GM19463 (cell line): ENCODE measurements at regions not wholly inside any gene's neighbourhood (a gene's known extent, or its start where the extent isn't known, plus 50 kb on each side); places are given as distances from the start of the nearest gene placed in this dataset.
"Not testable (repeated sequence)": the region's sequence is repeated elsewhere in the genome, so short reads cannot be mapped to it uniquely, and the experiment has no call there.

ENCODE experiments used
- ATAC-seq: cut with Tn5 transposase; IDR thresholded peaks from one replicate; pipeline ENCODE4 v1.9.1; 2021; ENCODE audit warnings: mild to moderate bottlenecking, moderate library complexity; ENCODE audit not compliant: unreplicated experiment

DNA sequence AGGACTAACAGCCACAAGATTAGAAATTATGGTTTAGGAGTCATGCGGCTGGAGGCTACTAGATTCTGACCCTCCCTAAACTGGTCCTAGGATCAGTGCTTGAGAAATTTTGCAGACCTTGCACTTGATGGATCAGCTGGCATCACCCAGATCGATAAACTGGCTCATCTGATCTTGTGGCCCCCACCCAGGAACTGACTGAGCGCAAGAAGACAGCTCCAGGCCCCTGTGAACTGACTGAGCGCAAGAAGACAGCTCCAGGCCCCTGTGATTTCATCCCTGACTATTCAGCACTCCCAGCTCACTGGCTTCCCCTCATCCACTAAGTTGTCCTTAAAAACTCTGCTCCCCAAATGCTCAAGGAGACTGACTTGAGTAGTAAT lies 67.8 kb downstream of the MRPL36 start:
- not testable (repeated sequence) for ATAC-seq

DNA sequence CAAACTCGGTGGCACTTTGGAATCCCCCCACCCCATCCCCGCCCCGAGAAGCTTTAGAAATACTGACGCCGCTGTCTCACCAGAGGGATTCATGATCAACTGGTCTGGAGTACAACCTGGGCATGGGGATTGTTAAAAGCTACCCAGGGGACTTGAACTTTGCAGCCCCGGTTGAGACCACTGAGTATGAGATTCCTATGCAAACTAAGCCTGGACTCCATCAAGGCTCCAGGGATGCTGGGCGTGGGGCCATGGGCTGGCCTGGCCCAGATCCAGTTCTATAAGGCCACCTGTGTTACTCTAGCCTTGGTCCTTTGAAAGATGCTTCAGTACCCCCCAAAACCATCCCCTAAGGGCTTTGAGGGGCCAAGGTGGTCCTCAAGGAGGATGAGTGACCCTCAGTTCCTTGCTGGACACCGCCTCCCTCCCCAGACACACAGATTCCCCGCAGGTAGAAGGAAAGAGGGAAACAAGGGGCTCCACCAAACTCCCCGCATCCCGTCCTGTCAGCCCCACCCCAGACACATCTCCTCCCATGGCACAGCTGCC lies 68.5 kb downstream of the MRPL36 start:
- ATAC-seq, result no peak

DNA sequence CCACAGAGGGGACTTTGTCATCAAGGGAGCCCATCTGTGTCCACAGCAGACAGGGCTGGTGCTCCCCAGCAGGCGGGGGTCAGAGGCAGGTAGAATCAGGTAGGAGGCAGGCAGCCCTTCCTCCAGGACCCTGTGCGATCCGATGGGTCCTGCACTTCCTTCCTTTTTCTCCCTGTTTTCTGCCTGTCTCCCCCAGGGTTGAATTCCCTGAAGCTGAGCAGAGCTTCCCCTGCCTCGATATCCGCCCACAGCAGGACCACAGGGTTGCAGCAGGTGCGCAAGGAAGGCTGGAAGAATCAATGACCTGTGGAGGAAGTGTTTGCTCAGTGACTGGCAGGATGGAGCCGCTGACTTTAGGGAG lies 69.2 kb downstream of the MRPL36 start:
- no peak for ATAC-seq

DNA sequence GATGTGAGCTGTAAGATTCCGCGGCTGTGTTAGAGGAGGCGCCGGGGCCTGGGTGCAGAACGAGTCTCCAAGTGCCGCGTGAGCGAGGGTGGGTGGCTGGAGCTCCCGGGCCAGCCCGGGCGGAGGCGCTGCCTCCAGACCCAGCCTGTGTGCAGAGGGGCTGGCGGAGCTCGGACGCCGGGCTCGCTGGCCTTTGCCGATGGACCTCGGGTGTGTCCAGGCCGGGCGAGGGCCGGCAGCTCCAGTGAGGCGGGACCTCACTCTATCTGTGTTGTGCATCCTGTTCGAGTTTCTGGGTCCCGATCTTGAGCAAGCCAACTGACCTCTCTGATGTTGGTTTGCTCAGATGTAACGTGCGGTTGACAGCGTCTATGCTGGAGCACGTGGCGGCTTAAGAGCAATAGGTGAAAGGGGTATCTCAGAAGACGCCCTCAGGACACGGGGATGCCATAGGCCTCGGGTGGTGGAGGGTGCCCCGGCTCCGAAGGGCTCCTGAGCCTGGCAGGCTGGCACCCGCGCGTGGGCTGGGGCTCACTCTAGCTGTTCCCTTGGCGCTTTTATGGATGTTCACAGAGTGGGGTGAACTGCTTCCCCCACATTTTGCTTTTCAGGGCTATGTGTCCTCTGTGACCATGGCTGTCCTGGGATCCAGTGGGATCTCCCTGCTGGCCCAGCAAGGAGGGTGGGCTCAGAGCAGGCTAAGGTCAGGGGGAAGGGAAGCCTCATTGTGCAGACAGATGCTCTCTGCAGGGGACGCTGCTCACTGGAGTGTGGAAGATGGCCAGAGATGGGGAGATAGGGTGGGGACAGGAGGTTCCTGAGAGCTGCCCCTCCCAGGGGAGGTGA lies 69.8 kb downstream of the MRPL36 start:
- ATAC-seq, result no peak

DNA sequence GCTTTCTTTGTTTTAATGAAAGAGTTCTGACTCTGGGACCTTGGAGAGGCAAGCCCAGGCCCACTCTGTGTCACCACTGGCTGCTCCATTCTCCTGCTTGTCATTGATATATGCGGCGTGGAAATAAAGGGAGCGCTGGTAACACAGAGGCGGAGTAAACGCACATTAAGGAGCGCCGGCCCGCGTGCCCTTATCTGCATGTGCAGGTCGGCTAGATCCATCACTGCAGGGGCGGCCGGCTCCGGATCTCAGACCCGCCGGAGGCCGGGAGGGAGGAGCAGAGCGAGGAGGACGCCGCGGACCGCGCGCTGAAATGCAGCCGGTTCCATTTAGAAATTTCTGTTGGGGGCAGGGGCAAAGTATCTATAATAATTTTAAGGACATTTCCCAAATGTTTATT lies 70.8 kb downstream of the MRPL36 start:
- no peak for ATAC-seq

DNA sequence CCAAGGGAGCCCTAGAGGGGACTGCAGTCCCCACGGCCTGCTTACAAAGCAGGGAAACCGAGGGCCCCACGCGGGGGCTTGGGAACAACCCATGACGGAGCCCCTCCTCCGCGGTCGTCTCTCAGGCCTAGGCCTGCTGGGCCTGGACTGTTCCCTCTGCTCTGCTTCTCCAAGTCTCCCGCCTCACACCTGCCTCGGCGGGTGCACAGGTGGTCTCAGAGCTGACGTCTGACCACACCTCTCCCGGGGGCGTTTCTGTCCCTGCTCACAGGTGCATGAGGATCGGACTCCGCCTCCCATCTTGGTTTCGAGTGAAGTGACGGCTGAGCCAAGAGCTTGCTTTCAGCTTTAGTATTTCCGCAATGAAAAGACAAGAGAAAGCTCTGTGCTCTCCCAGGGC lies 72.1 kb downstream of the MRPL36 start:
- ATAC-seq, result no peak

DNA sequence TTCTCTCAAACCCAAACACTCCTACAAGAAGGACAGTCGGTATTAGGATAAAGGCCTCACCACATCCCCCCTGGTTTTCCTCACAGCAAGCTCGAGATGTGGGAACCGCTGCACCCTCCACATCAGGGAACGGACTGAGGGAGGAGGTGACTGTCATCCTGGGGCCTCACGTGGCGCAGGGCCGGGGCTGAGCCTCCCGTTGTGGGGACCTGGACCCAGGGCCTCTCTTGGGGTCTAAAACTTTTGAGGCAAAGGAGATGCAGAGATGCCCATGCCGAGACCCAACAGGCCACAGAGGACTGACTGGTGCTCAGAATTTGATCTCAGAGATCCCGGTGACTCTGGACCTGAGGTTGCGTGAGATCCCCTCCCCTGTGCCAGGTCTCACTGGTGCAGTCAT lies 72.7 kb downstream of the MRPL36 start:
- no peak for ATAC-seq

DNA sequence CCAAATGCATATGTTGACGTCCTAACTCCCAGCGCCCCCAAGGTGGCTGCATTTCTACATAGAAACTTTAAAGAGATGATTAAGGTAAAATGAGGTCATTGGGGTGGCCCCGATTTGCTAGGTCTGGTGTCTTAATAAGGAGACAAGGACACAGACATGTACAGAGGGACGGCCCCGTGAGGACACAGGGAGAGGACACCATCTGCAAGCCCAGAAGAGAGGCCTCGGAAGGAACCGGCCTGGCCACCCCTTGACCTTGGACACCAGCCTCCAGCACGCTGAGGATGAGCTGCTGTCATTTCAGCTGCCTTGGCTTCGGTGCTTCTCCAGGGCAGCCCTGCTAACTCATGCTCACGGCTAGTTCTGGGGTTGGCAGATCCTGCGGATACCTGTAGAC lies 73.2 kb downstream of the MRPL36 start:
- no peak for ATAC-seq

DNA sequence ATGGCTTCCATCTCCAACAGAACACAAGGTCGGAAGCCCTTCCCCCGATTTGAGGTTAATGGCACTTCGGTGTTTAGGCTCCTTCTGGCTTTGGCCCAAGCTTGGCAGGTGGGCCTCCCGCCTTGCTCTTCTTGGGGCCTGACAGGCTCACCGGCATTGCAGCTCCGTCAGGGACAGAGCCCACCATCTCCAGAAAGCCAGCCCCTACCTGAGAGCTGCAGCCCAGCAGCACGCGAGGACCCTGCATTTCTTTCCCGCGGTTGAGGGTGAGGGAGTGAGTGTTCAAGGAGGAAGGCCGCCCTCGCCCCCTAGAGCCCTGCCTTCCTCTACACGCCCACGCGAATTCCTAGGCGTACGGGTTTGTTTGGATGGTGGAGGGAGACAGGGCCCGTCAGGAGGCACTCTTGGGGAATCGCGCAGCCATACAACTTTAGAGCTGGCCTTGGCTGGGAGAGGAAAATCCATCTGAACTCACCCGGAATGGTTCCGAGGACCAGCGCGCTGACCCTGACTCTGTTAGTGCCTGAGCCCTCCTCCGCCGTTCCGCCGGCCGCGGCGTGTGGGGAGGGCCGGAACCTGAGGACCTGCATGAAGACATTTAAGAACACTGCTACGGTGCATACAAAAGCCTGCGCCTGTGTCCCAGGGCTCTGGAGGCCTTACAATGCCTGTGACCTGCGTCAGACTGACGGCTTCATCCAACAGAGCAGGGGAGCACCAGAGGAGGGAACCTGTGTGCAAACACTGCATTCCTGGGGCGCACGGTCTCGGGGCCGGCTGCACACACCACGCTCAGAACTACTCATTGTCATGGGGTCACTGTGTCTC lies 73.8 kb downstream of the MRPL36 start:
- no peak for ATAC-seq

DNA sequence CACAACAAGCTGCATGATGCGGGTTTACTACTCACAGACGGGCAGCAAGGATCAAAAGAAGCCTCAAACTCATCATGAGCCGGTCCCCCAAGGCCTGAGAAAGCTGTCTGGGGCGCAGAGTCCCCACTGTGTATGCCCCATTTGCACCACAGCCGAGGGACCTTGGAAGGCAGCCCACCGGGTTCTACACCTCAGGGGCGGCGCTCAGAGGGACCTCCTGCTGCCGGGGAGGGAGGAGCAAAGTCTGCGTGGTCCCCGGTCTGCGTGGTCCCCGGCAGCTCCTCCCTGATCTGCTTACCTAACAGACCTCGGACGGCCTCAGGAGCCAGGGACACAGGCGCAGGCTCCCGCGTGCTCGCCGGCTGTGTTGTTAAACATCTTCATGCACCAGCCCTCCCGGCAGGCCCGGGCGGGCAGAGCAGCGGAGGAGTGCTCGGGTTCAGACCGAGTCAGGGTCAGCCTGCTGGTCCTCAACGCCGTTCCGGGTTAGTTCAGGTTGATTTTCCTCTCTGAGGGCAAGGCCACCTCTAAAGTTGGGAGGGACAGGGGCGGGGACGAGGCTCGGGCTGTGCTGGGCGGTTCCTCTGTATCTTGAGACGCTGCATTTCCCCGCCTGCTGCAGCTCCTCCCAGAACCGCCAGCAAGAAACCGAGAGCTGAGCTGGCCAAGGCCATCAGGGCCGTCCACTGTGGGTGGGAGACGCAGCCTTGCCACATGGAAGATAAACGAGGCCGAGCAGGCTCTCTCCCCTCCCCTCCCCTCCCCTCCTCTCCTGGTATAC lies 74.6 kb downstream of the MRPL36 start:
- ATAC-seq, result no peak

DNA sequence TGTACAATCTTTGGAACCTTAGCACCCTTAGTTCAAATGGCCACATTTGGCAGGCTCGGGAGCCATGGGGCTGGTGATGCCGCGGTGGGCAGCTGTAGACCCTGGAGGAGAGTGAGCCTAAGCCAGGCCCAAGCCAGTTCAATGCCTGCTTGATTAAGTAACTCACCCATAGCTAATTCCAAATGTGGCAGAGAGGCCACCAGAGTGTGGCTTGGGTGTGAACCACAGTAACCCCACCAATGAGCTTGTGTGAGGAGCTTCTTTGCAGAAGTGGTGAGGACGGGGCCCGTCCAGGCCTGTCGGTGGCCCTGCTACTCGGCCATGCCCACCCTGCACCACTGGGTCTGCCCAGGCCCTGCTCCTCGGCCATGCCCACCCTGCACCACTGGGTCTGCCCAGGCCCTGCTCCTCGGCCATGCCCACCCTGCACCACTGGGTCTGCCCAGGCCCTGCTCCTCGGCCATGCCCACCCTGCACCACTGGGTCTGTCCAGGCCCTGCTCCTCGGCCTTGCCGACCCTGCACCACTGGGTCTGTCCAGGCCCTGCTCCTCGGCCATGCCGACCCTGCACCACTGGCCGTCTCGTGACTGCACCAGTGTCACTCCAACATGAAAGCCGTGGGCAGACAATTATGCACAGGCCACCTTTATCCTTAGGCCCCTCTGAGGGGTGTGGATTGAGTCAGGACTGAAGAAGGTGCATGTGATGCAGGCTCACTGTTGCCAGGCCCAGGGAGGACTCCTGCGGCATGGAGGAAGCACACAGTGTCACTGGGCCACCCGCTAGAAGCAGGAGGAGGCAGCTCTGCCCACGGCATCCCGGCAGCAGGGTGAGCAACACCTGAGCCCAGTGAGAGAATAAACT lies 75.4 kb downstream of the MRPL36 start:
- no peak for ATAC-seq

DNA sequence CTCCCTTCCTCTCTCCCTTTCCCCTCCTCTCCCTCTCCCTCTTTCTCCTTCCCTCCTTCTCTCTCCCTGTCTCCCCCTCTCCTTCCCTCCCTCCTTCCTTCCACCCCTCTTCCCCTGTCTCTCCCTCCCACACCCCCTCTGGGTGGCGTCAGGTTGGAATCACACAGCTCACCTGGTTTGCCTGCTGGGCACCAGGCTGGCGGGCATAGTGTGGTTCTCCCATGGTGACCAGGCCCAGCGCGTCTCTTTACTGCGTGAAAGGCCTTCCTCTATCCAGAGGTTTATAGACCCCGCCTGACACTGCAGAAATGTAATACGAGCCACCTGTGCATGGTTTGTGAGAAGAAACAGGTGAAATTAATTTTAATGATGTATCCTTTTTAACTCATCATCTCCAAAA lies 76.2 kb downstream of the MRPL36 start:
- no peak for ATAC-seq

DNA sequence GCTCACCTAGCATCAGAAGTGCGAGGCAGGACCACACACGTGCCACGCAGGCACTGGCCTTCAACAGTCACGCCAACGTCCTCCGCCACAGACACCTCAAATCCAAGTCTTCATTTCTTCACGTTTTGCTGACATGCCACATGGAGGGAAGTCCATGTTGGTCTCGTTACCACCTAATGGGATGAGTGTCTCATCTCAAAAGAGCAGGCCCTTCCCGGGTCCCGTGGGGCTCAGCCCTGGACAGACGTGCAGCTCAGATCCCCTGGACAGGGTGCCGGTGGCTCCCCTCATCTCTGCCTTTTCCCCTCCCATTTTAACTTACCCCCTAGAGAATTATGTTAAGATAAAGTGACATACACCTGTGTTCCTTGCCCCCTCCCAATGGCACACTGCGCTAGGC lies 76.8 kb downstream of the MRPL36 start:
- no peak for ATAC-seq

DNA sequence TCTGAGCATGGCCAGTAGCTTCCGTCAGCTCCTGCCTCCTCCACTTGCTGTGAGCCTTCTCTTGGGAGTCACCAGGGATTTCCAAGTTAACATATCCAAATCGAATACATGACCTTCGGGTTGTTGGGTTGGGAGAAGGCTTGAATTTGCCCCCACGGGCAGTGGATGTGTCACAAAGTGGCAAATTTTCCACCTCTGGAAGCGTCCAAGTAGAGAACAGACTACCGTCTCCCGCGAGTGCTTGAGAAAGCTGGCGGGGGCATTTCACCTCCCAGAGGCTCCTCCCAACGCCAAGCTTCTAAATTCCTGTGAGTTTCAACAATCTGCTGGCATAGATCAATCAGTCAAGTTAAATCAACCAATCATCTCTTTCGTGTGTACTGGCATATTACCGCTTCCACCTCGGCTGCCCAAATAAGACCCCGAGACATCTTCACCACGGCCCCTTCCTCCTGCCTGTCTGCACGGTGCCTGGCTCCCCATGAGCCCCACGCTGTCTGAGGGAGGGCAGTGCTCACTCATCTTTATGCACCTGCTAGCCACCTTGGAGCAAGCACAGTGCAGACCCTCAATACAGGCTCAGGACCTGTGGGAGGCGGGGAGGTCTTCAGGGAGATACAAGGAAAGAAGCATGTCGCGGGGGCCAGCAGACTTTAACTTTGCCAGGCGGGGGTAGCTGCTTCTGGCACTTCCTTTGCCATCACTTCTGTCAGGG lies 79.1 kb downstream of the MRPL36 start:
- no peak for ATAC-seq

DNA sequence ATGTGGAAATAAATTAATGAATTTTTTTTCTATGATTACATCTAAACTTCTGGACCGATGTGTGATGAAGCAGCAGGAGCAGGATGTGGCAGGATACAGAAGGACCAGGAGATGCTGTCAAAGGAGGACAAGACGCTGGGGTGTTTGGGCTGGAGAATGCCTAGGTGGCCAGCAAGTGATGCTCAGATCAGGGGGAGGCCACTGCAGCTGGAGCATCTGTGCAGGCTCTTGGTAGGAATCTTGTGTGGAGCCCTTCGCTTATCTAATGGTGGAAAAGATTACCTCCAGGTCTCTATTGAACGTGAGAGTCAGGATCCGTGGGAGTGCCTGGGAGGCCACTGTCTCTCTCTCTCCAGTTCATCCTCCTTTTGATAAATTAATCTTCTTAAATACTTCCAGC lies 79.8 kb downstream of the MRPL36 start:
- no peak for ATAC-seq

DNA sequence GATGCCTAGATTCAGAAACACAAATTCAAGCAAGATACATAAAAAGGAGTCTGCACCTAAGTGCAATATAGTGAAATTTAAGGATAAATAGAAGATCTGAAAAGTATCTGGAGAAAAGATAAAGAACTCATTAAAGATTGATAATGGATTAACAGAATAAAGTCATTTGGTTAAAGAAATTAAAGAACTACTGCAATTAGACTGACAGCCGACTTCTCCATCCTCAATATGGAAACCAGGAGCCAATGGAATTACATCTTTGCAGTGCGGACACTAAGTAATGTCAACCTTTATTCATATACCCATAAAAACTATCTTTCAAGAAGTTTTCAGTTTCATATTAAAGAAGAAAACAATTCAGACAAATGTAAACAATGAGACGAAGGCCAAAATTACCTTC lies 81.0 kb downstream of the MRPL36 start:
- ATAC-seq, result no peak

DNA sequence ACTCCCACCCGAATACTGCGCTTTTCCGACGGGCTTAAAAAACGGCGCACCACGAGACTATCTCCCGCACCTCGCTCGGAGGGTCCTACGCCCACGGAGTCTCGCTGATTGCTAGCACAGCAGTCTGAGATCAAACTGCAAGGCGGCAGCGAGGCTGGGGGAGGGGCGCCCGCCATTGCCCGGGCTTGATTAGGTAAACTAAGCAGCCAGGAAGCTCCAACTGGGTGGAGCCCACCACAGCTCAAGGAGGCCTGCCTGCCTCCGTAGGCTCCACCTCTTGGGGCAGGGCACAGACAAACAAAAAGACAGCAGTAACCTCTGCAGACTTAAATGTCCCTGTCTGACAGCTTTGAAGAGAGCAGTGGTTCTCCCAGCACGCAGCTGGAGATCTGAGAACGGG lies 89.5 kb downstream of the MRPL36 start:
- ATAC-seq, result not testable (repeated sequence)

DNA sequence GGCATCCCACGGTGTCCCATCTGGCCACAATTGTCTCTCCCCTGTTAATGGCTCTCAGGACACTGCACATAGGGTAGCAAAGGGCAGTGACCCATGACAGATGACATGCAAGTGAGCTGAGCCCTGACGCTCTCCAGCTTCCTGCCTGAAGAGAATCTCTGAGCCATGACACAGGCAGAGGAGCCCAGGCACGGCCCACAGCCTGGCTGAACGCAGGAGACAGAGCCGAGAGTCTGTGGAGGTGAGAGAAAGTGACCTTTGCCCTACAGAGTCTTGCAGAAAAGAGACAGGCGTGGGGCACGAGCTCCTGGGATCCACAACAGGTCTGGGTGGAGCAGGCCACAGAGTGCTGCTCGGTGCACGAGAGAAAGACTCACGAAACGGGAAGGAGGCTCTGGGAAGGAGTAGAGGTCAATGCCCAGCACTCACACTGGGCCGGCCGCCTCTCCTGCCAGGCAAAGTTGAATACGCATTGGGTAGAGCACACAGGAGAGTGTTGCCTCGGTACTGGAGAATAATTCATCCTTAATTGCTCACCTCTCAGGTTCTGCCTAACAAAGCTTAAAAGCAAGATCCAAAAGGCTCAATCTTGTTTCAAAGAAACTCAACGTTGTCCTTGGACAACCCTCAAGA lies 90.3 kb downstream of the MRPL36 start:
- no peak for ATAC-seq

DNA sequence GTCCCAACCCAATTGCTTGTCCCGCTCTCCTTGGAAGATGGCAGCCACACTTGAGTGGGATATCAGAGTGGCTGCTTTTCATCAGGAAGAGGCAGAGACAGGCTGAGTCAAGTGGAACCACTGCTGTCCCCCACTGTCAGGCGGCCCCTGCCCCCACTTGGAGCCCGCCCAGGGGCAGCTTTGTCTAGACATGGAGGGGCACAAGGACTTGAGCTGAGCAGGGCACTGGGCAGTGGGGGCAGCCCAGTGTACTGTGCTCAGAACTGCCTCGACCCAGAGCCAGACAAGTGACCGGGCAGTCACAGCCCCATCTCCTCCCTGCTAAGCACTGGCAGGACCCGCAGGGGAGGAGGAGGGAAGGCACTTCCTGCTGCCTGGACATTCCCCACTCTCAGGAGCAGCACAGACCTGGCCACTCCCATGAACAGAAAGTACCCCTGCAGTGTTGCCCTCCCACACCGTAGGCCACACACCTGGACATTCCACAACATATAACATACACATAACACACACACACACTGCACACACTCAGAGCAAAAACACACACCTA lies 91.0 kb downstream of the MRPL36 start:
- ATAC-seq, result no peak
